GM18868 (cell line): ENCODE measurements at regions not wholly inside any gene's neighbourhood (a gene's known extent, or its start where the extent isn't known, plus 50 kb on each side); places are given as distances from the start of the nearest gene placed in this dataset.

Source experiments
- ATAC-seq: cut with Tn5 transposase; IDR thresholded peaks from one replicate; pipeline ENCODE4 v1.9.1; 2021; ENCODE audit warnings: mild to moderate bottlenecking, moderate library complexity; ENCODE audit not compliant: unreplicated experiment

- ATAC-seq: no peak
These were observed 385.2 kb upstream of the ARID1B start for GRCh38 chr6:156391977-156392376.

- ATAC-seq: no peak
These were observed 386.0 kb upstream of the ARID1B start for GRCh38 chr6:156391061-156391672.

GRCh38 chr6:156390621-156391020 lies 386.6 kb upstream of the ARID1B start:
- no peak for ATAC-seq

- no peak for ATAC-seq
These were observed 387.9 kb upstream of the ARID1B start for GRCh38 chr6:156389296-156389695.

GRCh38 chr6:156387472-156387871 lies 389.7 kb upstream of the ARID1B start:
- no peak for ATAC-seq

GRCh38 chr6:156383059-156383458 lies 394.1 kb upstream of the ARID1B start:
- no peak for ATAC-seq

GRCh38 chr6:156379392-156380289 lies 397.5 kb upstream of the ARID1B start:
- ATAC-seq: no peak

- peak; percentile 66 for ATAC-seq
These were observed 398.3 kb upstream of the ARID1B start for GRCh38 chr6:156378853-156379252.

- no peak for ATAC-seq
These were observed 401.1 kb upstream of the ARID1B start for GRCh38 chr6:156376091-156376490.

GRCh38 chr6:156359912-156360311 lies 417.3 kb upstream of the ARID1B start:
- no peak for ATAC-seq

- ATAC-seq: no peak
These were observed 424.3 kb upstream of the ARID1B start for GRCh38 chr6:156352861-156353260.

GRCh38 chr6:156351346-156351966 lies 425.7 kb upstream of the ARID1B start:
- ATAC-seq: no peak

GRCh38 chr6:156350337-156350736 lies 426.8 kb upstream of the ARID1B start:
- ATAC-seq: no peak

GRCh38 chr6:156348849-156349248 lies 428.3 kb upstream of the ARID1B start:
- no peak for ATAC-seq

- ATAC-seq: no peak
These were observed 428.8 kb upstream of the ARID1B start for GRCh38 chr6:156348424-156348823.

GRCh38 chr6:156347656-156348055 lies 429.5 kb upstream of the ARID1B start:
- ATAC-seq: no peak

- ATAC-seq: no peak
These were observed 429.9 kb upstream of the ARID1B start for GRCh38 chr6:156347246-156347645.

GRCh38 chr6:156345700-156346099 lies 431.5 kb upstream of the ARID1B start:
- ATAC-seq: no peak

GRCh38 chr6:156344491-156344890 lies 432.7 kb upstream of the ARID1B start:
- no peak for ATAC-seq

- no peak for ATAC-seq
These were observed 439.4 kb upstream of the ARID1B start for GRCh38 chr6:156337801-156338200.

GRCh38 chr6:156336733-156337132 lies 440.4 kb upstream of the ARID1B start:
- ATAC-seq: no peak

GRCh38 chr6:156336089-156336488 lies 441.1 kb upstream of the ARID1B start:
- ATAC-seq: no peak
